K562 (cell line): ENCODE measurements at regions not wholly inside any gene's neighbourhood (a gene's known extent, or its start where the extent isn't known, plus 50 kb on each side); places are given as distances from the start of the nearest gene placed in this dataset.

Experiments used
- ATAC-seq: fragments of 200-7000 bp; cut with Tn5 transposase; 3 replicates; pipeline ENCODE4 v1.9.1; 2020; ENCODE audit warnings: moderate library complexity
- BruUV-seq: library from RNA; stranded (reverse); fragments of 400-500 nt; replicated peaks from 2 replicates; lab custom pipeline; 2021; lab: Mats Ljungman, UMichigan
- CTCF ChIA-PET: fragments of 300-600 bp; formaldehyde crosslinking; extraction: SDS; loops from one replicate; lab custom pipeline; 2021; ENCODE audit warnings: low intra/inter-chr PET ratio; lab: Yijun Ruan, JAX
- POLR2A ChIA-PET: fragments of 300-600, 350-650 bp; sonication (Branson Sonifier 250); formaldehyde crosslinking; extraction: SDS; loops from one replicate; lab custom pipeline; 2021; ENCODE audit warnings: antibody characterized with exemption, inconsistent platforms; lab: Yijun Ruan, JAX
- DNase-seq, 4 experiments: peaks; one replicate each; pipeline versions ENCODE4 v3.0.0 to v3.0.0-alpha.2; 2011 to 2018; ENCODE audit warnings: low spot score in 3 of 4, mixed read lengths in 3 of 4; ENCODE audit errors: extremely low read depth in 1 of 4
- FAIRE-seq: peaks from 2 replicates; lab custom pipeline; 2011; peaks lifted over from hg19 to GRCh38; lab: Jason Lieb, UNC
- H2AFZ ChIP-seq: 2 replicates; pipeline ENCODE4 v1.6.0; 2011; ENCODE audit warnings: low read depth, low read length, control low read depth, inconsistent platforms
- H3K27ac ChIP-seq: fragments of 200-600 bp; 3 replicates; pipeline ENCODE4 v1.8.0; 2011; ENCODE audit warnings: low read depth, mild to moderate bottlenecking, control low read depth, inconsistent platforms, low read length, moderate library complexity, mixed read lengths; ENCODE audit errors: extremely low read depth
- H3K27me3 ChIP-seq, 2 experiments: fragments of 300-600 bp in 1 of 2; 2 replicates in 1 of 2; 3 replicates in 1 of 2; pipeline versions ENCODE4 v1.6.0 to v1.8.0; 2011; ENCODE audit warnings: inconsistent platforms in 2 of 2, low read length in 2 of 2, mild to moderate bottlenecking in 1 of 2, mixed read lengths in 1 of 2, moderate library complexity in 1 of 2; ENCODE audit not compliant: control insufficient read depth in 2 of 2, insufficient read depth in 2 of 2
- H3K36me3 ChIP-seq: fragments of 300-600 bp; 3 replicates; pipeline ENCODE4 v1.8.0; 2011; ENCODE audit warnings: mild to moderate bottlenecking, low read length, inconsistent platforms; ENCODE audit not compliant: control insufficient read depth, insufficient read depth
- H3K4me1 ChIP-seq, 2 experiments: fragments of 200-600 bp in 1 of 2; replicated peaks in 1 of 2; 2 replicates in 1 of 2; 3 replicates in 1 of 2; pipeline versions ENCODE4 v1.5.1 to v1.8.0; 2011; ENCODE audit warnings: inconsistent platforms in 2 of 2, low read length in 2 of 2, mild to moderate bottlenecking in 1 of 2, mixed read lengths in 1 of 2, moderate library complexity in 1 of 2; ENCODE audit not compliant: control insufficient read depth in 2 of 2, insufficient read depth in 2 of 2
- H3K4me2 ChIP-seq: 2 replicates; pipeline ENCODE4 v1.6.1; 2011; ENCODE audit warnings: low read length, control low read depth, inconsistent platforms, mixed read lengths; ENCODE audit not compliant: insufficient read depth
- H3K4me3 ChIP-seq: fragments of 200-600 bp; sonication (generic), shearing (Covaris generic); 2 replicates; pipeline ENCODE4 v1.5.1; 2016; ENCODE audit warnings: control low read depth, inconsistent platforms
- H3K79me2 ChIP-seq: fragments of 200-600 bp; 3 replicates; pipeline ENCODE4 v1.8.0; 2011; ENCODE audit warnings: low read length, inconsistent platforms; ENCODE audit not compliant: control insufficient read depth, insufficient read depth
- H3K9ac ChIP-seq, 2 experiments: 2 replicates each; pipeline versions ENCODE4 v1.6.0 to v1.6.1; 2011; ENCODE audit warnings: low read depth in 2 of 2, low read length in 2 of 2, control low read depth in 1 of 2, inconsistent platforms in 1 of 2, mild to moderate bottlenecking in 1 of 2, mixed read lengths in 1 of 2; ENCODE audit not compliant: insufficient read depth in 1 of 2
- H3K9me1 ChIP-seq: one replicate; pipeline ENCODE4 v1.6.0; 2011; ENCODE audit warnings: inconsistent platforms, mild to moderate bottlenecking, low read length, moderate library complexity; ENCODE audit not compliant: control insufficient read depth, insufficient read depth
- H3K9me3 ChIP-seq: replicated peaks from 2 replicates; pipeline ENCODE4 v1.5.1; 2011; ENCODE audit warnings: low read depth, low read length, inconsistent platforms; ENCODE audit not compliant: control insufficient read depth, insufficient read depth
- H4K20me1 ChIP-seq: replicated peaks from 2 replicates; pipeline ENCODE4 v1.6.1; 2011; ENCODE audit warnings: low read length, inconsistent platforms, mixed read lengths; ENCODE audit not compliant: control insufficient read depth, insufficient read depth
- ATF4 ChIP-seq: fragments of 450-650 bp; formaldehyde crosslinking; IDR thresholded peaks from 2 replicates; pipeline ENCODE4 v1.4.0; 2022; ENCODE audit warnings: mild to moderate bottlenecking, moderate library complexity
- DLX4 ChIP-seq: fragments of 250-450 bp; sonication (Bioruptor Pico); IDR thresholded peaks from 2 replicates; pipeline ENCODE4 v1.6.1; 2021; ENCODE audit warnings: mild to moderate bottlenecking
- EHMT2 ChIP-seq: fragments of 450-650 bp; IDR thresholded peaks from 2 replicates; pipeline ENCODE4 v1.6.1; 2018; ENCODE audit warnings: antibody characterized with exemption
- FOXM1 ChIP-seq, 2 experiments: fragments of 450-650 bp in 1 of 2; sonication (generic) in 1 of 2; formaldehyde crosslinking in 1 of 2; IDR thresholded peaks; 2 replicates each; pipeline versions ENCODE4 v1.6.1 to v1.9.0; 2017 to 2022; ENCODE audit warnings: low read depth in 2 of 2, mild to moderate bottlenecking in 2 of 2, missing genetic modification reagents in 1 of 2, moderate library complexity in 1 of 2
- HMGXB4 ChIP-seq: sonication (generic); formaldehyde crosslinking; IDR thresholded peaks from 2 replicates; pipeline ENCODE4 v1.8.1; 2023; ENCODE audit warnings: mild to moderate bottlenecking, missing genetic modification reagents
- LEF1 ChIP-seq: fragments of 450-650 bp; IDR thresholded peaks from 2 replicates; pipeline ENCODE4 v1.6.1; 2016; ENCODE audit warnings: mild to moderate bottlenecking
- MLLT1 ChIP-seq, 2 experiments: fragments of 450-650 bp; IDR thresholded peaks; 2 replicates each; pipeline ENCODE4 v1.6.1; 2016
- PATZ1 ChIP-seq: fragments of 250-450 bp; sonication (Bioruptor Pico); IDR thresholded peaks from 2 replicates; pipeline ENCODE4 v1.5.0; 2020; ENCODE audit warnings: mild to moderate bottlenecking, borderline replicate concordance
- RBM17 ChIP-seq: fragments of 200-400 bp; formaldehyde crosslinking; IDR thresholded peaks from 2 replicates; pipeline ENCODE4 v1.6.1; 2017; ENCODE audit warnings: low read depth, mild to moderate bottlenecking, low read length, borderline replicate concordance
- SETDB1 ChIP-seq: IDR thresholded peaks from one replicate; pipeline ENCODE4 v1.6.1; 2012; ENCODE audit warnings: low read length, control low read depth, inconsistent platforms
- SMARCE1 ChIP-seq: fragments of 450-650 bp; IDR thresholded peaks from 2 replicates; pipeline ENCODE4 v1.7.1; 2016; ENCODE audit warnings: mild to moderate bottlenecking
- TEAD4 ChIP-seq, 2 experiments: sonication (generic) in 1 of 2; formaldehyde crosslinking in 1 of 2; IDR thresholded peaks; 2 replicates each; pipeline versions ENCODE4 v1.6.1 to v1.8.0; 2012 to 2022; ENCODE audit warnings: borderline replicate concordance in 1 of 2, inconsistent platforms in 1 of 2, low read length in 1 of 2, mild to moderate bottlenecking in 1 of 2, missing genetic modification reagents in 1 of 2
- U2AF1 ChIP-seq: fragments of 200-400 bp; formaldehyde crosslinking; optimal IDR thresholded peaks from 2 replicates; pipeline ENCODE3; 2017; ENCODE audit warnings: mild to moderate bottlenecking, low read depth, low read length, moderate library complexity
- USF2 ChIP-seq: sonication (generic); formaldehyde crosslinking; IDR thresholded peaks from 2 replicates; pipeline ENCODE4 v1.5.0; 2020; ENCODE audit warnings: missing genetic modification reagents
- ZNF3 ChIP-seq: fragments of 250-450 bp; sonication (Bioruptor Pico); IDR thresholded peaks from 2 replicates; pipeline ENCODE4 v1.5.0; 2021; ENCODE audit warnings: mild to moderate bottlenecking, moderate library complexity
- ZNF77 ChIP-seq: fragments of 250-450 bp; sonication (Bioruptor Pico); IDR thresholded peaks from 2 replicates; pipeline ENCODE4 v1.5.0; 2020
- WGBS: fragments of 100-300 bp; shearing (Covaris generic); methylation state at CpG from one replicate; pipeline ENCODE4 v1.1.6; 2016; ENCODE audit warnings: low coverage, mixed read lengths; ENCODE audit not compliant: insufficient coverage; ENCODE audit errors: missing lambda C conversion rate; 5-methylcytosine and 5-hydroxymethylcytosine counted together
- in situ Hi-C: fragments of 300-500 bp; cut with MboI; formaldehyde crosslinking; loops from 4 replicates; pipeline ENCODE4 v1.15.0; 2018; ENCODE audit warnings: inconsistent platforms, mixed read lengths
- intact Hi-C: fragments of 100-400 bp; cut with micrococcal nuclease; formaldehyde crosslinking; loops from 2 replicates; pipeline ENCODE4 v1.14.2; 2022

- H2AFZ ChIP-seq: no peak overlapping the region
- intact Hi-C loops: no loop called here
- H3K36me3 ChIP-seq: no peaks in the 10 kb centered on the region
- ATAC-seq (no peak), DNase-seq (no peak)
- no peaks in the 10 kb centered on the region for H4K20me1 ChIP-seq
- H3K9me1 ChIP-seq: no peaks in the 10 kb centered on the region
- CTCF ChIA-PET: no interaction called here
- H3K4me3 ChIP-seq: no peak overlapping the region
- WGBS: 4% methylated on average over 3 of the region's 3 CpGs
- TF ChIP-seq SMARCE1 (no peak), TEAD4 (IDR thresholded peaks at IDR 0.05; ENCODE audit: low read length) (no peak), TEAD4 (CRISPR knock-in tag; IDR thresholded peaks at IDR 0.05; ENCODE audit: borderline replicate concordance) (no peak), PATZ1 (CRISPR knock-in tag) (no peak), U2AF1 (no peak), DLX4 (CRISPR knock-in tag) (no peak), LEF1 (no peak), ZNF77 (no peak), USF2 (no peak), ATF4 (no peak), RBM17 (no peak), FOXM1 (IDR thresholded peaks at IDR 0.05; ENCODE audit: low read depth) (no peak), FOXM1 (CRISPR knock-in tag; IDR thresholded peaks at IDR 0.05; ENCODE audit: low read depth) (no peak), ZNF3 (CRISPR knock-in tag) (no peak), EHMT2 (no peak), HMGXB4 (no peak), SETDB1 (no peak), MLLT1 (IDR thresholded peaks at IDR 0.05) (no peak)
- TF ChIP-seq, all 486 proteins: peak for 0
- no peaks in the 10 kb centered on the region for H3K9me3 ChIP-seq
- POLR2A ChIA-PET: no interaction called here
- no peaks in the 10 kb centered on the region for H3K4me1 ChIP-seq
- no TSS peak for BruUV-seq
- no peak overlapping the region for H3K4me2 ChIP-seq
- no peak overlapping the region for H3K9ac ChIP-seq
- in situ Hi-C loops: no loop called here
- H3K27ac ChIP-seq: no peak overlapping the region
- no peaks in the 10 kb centered on the region for H3K27me3 ChIP-seq
- FAIRE-seq: no peak
- no peaks in the 10 kb centered on the region for H3K79me2 ChIP-seq
Observed at GRCh38 chr14:48735607-48736006, 850.6 kb downstream of the RPS29 start.
